ENCODE measurements at regions not wholly inside any gene's neighbourhood (a gene's known extent, or its start where the extent isn't known, plus 50 kb on each side); places are given as distances from the start of the nearest gene placed in this dataset.
"Not testable (repeated sequence)": the region's sequence is repeated elsewhere in the genome, so short reads cannot be mapped to it uniquely, and the experiment has no call there.

- no peaks in the 10 kb centered on the region for H3K36me3 Mint-ChIP-seq
- no peak overlapping the region for H3K27ac Mint-ChIP-seq
- no peak overlapping the region for H3K4me3 Mint-ChIP-seq
- H3K9me3 Mint-ChIP-seq, result no peaks in the 10 kb centered on the region
- no peak for DNase-seq
- no peaks in the 10 kb centered on the region for H3K27me3 Mint-ChIP-seq
- H3K4me1 Mint-ChIP-seq, result peaks cover 7% of the 10 kb centered on the region
Observed at GRCh38 chr10:63077800-63078199, 55.3 kb upstream of the NRBF2 start.

GRCh38 chr10:63072951-63073350, 60.2 kb upstream of the NRBF2 start:
- no peak for DNase-seq
- no peak overlapping the region for H3K4me3 Mint-ChIP-seq
- H3K27ac Mint-ChIP-seq, result no peak overlapping the region
- H3K36me3 Mint-ChIP-seq, result no peaks in the 10 kb centered on the region
- peaks cover 10% of the 10 kb centered on the region for H3K4me1 Mint-ChIP-seq
- H3K9me3 Mint-ChIP-seq, result no peaks in the 10 kb centered on the region
- H3K27me3 Mint-ChIP-seq, result peaks cover 30% of the 10 kb centered on the region

GRCh38 chr10:63071145-63071544, 62.0 kb upstream of the NRBF2 start:
- Mint-ChIP-seq H3K27me3 (peaks cover 42% of the 10 kb centered on the region), H3K4me3 (no peak overlapping the region), H3K27ac (no peak overlapping the region), H3K4me1 (peaks cover 6% of the 10 kb centered on the region), H3K9me3 (no peaks in the 10 kb centered on the region), H3K36me3 (no peaks in the 10 kb centered on the region)
- no peak for DNase-seq

- no peak overlapping the region for H3K4me3 Mint-ChIP-seq
- DNase-seq, result no peak
- H3K27me3 Mint-ChIP-seq, result peaks cover 59% of the 10 kb centered on the region
- H3K9me3 Mint-ChIP-seq, result no peaks in the 10 kb centered on the region
- peaks cover 6% of the 10 kb centered on the region for H3K4me1 Mint-ChIP-seq
- H3K36me3 Mint-ChIP-seq, result no peaks in the 10 kb centered on the region
- H3K27ac Mint-ChIP-seq, result no peak overlapping the region
Observed at GRCh38 chr10:63069318-63069717, 63.8 kb upstream of the NRBF2 start.

DNA sequence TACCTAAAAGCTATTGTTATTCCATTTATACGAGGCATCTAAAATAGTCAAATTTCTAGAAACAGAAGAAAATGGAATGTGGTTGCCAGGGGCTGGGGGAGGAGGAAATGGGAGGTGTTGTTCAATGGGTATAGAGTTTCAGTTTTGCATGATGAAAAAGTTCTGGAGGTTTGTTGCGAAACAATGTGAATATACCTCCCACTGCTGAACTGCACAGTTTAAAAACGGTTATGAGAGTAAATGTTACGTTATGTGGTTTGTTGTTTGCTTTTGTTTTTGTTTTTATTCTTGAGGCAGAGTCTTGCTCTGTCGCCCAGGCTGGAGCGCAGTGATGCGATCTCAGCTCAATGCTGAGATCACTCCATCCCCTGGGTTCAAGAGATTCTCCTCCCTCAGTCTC, 64.9 kb upstream of the NRBF2 start:
- peaks cover 70% of the 10 kb centered on the region for H3K27me3 Mint-ChIP-seq
- H3K4me1 Mint-ChIP-seq, result peaks cover 6% of the 10 kb centered on the region
- no peaks in the 10 kb centered on the region for H3K36me3 Mint-ChIP-seq
- no peak overlapping the region for H3K27ac Mint-ChIP-seq
- no peak overlapping the region for H3K4me3 Mint-ChIP-seq
- no peak for DNase-seq
- H3K9me3 Mint-ChIP-seq, result no peaks in the 10 kb centered on the region

- DNase-seq, result no peak
- Mint-ChIP-seq H3K9me3 (no peaks in the 10 kb centered on the region), H3K36me3 (no peaks in the 10 kb centered on the region), H3K4me1 (peaks cover 6% of the 10 kb centered on the region), H3K4me3 (no peak overlapping the region), H3K27me3 (peaks cover 67% of the 10 kb centered on the region), H3K27ac (no peak overlapping the region)
Observed at GRCh38 chr10:63066606-63067005, 66.5 kb upstream of the NRBF2 start.

DNA sequence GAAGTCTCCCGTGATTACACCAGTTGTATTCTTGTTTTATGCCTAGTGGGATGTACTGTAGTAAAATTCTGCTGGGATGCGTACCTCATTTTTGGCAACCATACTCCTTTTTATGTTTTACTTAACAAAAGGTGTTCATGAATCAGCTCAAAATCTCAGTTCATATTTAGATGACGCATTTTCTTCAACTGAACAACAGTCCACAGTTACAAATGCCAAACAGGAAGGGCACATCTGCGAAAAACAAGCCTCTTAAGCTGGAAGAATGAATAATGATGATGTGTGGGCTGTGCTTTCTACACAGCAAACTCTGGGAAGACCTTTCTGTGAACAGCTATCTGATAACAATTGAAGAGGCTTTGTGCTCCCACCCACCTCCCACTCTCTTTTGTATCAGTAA, 68.4 kb upstream of the NRBF2 start:
- H3K27ac Mint-ChIP-seq, result no peak overlapping the region
- H3K9me3 Mint-ChIP-seq, result no peaks in the 10 kb centered on the region
- no peak overlapping the region for H3K4me3 Mint-ChIP-seq
- peaks cover 6% of the 10 kb centered on the region for H3K4me1 Mint-ChIP-seq
- no peaks in the 10 kb centered on the region for H3K36me3 Mint-ChIP-seq
- no peak for DNase-seq
- peaks cover 57% of the 10 kb centered on the region for H3K27me3 Mint-ChIP-seq

DNA sequence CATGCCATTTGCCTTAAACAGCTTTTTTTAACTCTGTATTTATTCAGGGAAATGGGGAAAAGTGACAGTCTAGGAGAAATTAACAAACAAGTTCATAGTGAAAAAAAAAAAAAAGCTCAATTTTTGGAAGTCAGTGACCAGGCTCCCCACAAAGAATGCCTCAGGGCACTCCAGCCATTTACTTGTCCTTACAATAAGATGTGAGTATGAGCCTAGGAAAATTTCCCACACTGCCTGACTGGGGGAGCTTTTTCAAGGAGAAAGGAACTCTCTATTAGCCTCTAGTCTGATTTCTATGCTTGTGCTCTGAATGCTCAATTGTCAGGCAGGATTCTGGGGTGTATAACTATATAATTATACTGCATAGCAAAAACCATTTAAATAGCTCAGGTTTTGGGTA, 74.9 kb upstream of the NRBF2 start:
- H3K27me3 Mint-ChIP-seq, result peaks cover 6% of the 10 kb centered on the region
- H3K36me3 Mint-ChIP-seq, result no peaks in the 10 kb centered on the region

GRCh38 chr10:63057509-63057908, 75.6 kb upstream of the NRBF2 start:
- Mint-ChIP-seq H3K36me3 (no peaks in the 10 kb centered on the region), H3K27ac (no peak overlapping the region), H3K4me3 (no peak overlapping the region), H3K27me3 (no peaks in the 10 kb centered on the region), H3K4me1 (no peaks in the 10 kb centered on the region), H3K9me3 (no peaks in the 10 kb centered on the region)
- no peak for DNase-seq

More for the DNA sequence above, 74.9 kb upstream of the NRBF2 start:
- Mint-ChIP-seq H3K27ac (no peak overlapping the region), H3K4me3 (no peak overlapping the region), H3K4me1 (no peaks in the 10 kb centered on the region), H3K9me3 (no peaks in the 10 kb centered on the region)
- DNase-seq, result no peak

DNA sequence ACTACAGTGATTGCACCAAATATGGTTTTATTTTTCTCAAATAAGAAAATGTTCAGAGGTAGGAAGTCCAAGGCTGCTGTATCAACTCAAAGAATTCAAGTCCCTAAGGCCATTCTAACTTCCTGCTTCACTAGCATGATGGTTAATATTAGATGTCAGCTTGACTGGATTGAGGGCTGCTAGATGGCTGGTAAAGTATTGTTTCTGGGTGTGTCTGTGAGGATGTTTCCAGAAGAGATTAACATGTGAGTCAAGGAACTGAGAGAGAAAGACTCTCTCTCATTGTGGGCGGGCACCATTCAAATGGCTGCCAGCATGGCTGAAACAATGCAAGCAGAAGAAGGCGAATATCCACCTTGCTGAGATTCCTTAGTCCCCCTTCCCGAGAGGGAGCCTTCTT, 77.4 kb upstream of the NRBF2 start:
- Mint-ChIP-seq H3K9me3 (no peaks in the 10 kb centered on the region), H3K27ac (no peak overlapping the region), H3K36me3 (no peaks in the 10 kb centered on the region), H3K4me1 (no peaks in the 10 kb centered on the region), H3K27me3 (peaks cover 6% of the 10 kb centered on the region), H3K4me3 (no peak overlapping the region)
- DNase-seq, result no peak

- Mint-ChIP-seq H3K36me3 (no peaks in the 10 kb centered on the region), H3K27me3 (peaks cover 12% of the 10 kb centered on the region), H3K4me3 (no peak overlapping the region), H3K4me1 (no peaks in the 10 kb centered on the region), H3K9me3 (peaks cover under 1% of the 10 kb centered on the region), H3K27ac (no peak overlapping the region)
- DNase-seq, result no peak
Observed at GRCh38 chr10:63054889-63055611, 78.1 kb upstream of the NRBF2 start.

DNA sequence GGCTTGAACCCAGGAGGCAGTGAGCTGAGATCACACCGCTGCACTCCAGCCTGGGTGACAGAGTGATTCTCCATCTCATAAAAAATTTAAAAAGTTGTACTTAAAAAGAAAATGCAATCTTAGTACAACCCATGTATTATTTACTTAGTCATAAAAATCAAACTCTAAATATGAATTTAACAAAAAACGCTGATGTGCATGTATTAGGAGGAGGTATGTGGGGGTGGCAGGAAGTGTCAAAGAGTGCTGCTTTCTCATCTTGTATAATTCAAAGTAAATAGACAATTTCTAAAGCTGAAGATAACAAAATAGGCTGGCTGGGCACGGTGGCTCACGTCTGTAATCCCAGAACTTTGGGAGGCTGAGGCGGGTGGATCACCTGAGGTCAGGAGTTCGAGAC, 81.0 kb upstream of the NRBF2 start:
- Mint-ChIP-seq H3K27ac (no peak overlapping the region), H3K4me3 (no peak overlapping the region), H3K36me3 (no peaks in the 10 kb centered on the region), H3K27me3 (peaks cover 15% of the 10 kb centered on the region), H3K4me1 (peaks cover 1% of the 10 kb centered on the region), H3K9me3 (peaks cover 2% of the 10 kb centered on the region)
- DNase-seq, result no peak

GRCh38 chr10:63042256-63042655, 90.9 kb upstream of the NRBF2 start:
- Mint-ChIP-seq H3K27me3 (peaks cover 70% of the 10 kb centered on the region), H3K9me3 (peaks cover 14% of the 10 kb centered on the region), H3K36me3 (peaks cover 2% of the 10 kb centered on the region), H3K4me3 (no peak overlapping the region), H3K27ac (no peak overlapping the region), H3K4me1 (peaks cover 1% of the 10 kb centered on the region)
- DNase-seq, result no peak

- not testable (repeated sequence) for DNase-seq, H3K36me3 Mint-ChIP-seq, H3K27ac Mint-ChIP-seq, H3K9me3 Mint-ChIP-seq, H3K4me1 Mint-ChIP-seq, H3K27me3 Mint-ChIP-seq, H3K4me3 Mint-ChIP-seq
Observed at GRCh38 chr10:63033616-63034185, 99.4 kb upstream of the NRBF2 start.

GRCh38 chr10:63030536-63030935, 102.6 kb upstream of the NRBF2 start:
- H3K4me3 Mint-ChIP-seq, result no peak overlapping the region
- DNase-seq, result no peak
- H3K36me3 Mint-ChIP-seq, result no peaks in the 10 kb centered on the region
- peaks cover 13% of the 10 kb centered on the region for H3K27me3 Mint-ChIP-seq
- no peaks in the 10 kb centered on the region for H3K9me3 Mint-ChIP-seq
- no peak overlapping the region for H3K27ac Mint-ChIP-seq
- H3K4me1 Mint-ChIP-seq, result no peaks in the 10 kb centered on the region

DNA sequence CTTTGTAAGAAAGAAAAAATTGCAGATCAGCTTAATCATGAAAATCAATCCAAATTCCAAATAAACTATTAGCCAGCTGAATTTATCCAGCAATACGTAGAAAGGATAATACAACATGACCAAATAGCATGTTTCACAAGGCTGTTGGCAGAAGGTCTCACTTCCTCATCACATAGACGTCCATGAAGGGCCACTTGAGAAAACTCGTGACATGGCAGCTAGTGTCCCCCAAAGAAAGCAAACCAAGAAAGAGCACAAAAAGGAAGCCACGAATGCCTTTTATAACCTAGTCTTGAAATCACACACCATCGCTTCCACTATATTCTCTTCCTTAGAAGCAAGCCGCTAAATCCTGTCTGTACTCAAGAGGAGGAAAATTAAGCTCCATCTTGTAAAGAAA, 105.6 kb upstream of the NRBF2 start:
- DNase-seq, result no peak
- Mint-ChIP-seq H3K9me3 (no peaks in the 10 kb centered on the region), H3K4me3 (no peak overlapping the region), H3K4me1 (no peaks in the 10 kb centered on the region), H3K36me3 (no peaks in the 10 kb centered on the region), H3K27me3 (peaks cover 18% of the 10 kb centered on the region), H3K27ac (no peak overlapping the region)

All from activated naive CD8-positive, alpha-beta T cell treated with anti-CD3 and anti-CD28 coated beads for 36 hours (primary cell).